GM12801 (cell line): ENCODE measurements at regions not wholly inside any gene's neighbourhood (a gene's known extent, or its start where the extent isn't known, plus 50 kb on each side); places are given as distances from the start of the nearest gene placed in this dataset.

Experiments
- CTCF ChIP-seq: IDR thresholded peaks from one replicate; pipeline ENCODE4 v1.5.1; 2011; ENCODE audit warnings: control low read depth; ENCODE audit not compliant: insufficient read length; ENCODE audit errors: extremely low read depth

GRCh38 chr14:106023411-106023810, 497.0 kb downstream of the TMEM121 start:
- no peak for TF ChIP-seq CTCF

- no peak for TF ChIP-seq CTCF
Observed at GRCh38 chr14:106024983-106025604, 498.7 kb downstream of the TMEM121 start.

- no peak for TF ChIP-seq CTCF
Observed at GRCh38 chr14:106026026-106026425, 499.6 kb downstream of the TMEM121 start.

GRCh38 chr14:106029959-106030358, 503.6 kb downstream of the TMEM121 start:
- TF ChIP-seq CTCF: no peak

GRCh38 chr14:106037380-106037779, 511.0 kb downstream of the TMEM121 start:
- no peak for TF ChIP-seq CTCF

GRCh38 chr14:106038263-106038662, 511.9 kb downstream of the TMEM121 start:
- TF ChIP-seq CTCF: no peak

- no peak for TF ChIP-seq CTCF
Observed at GRCh38 chr14:106039400-106039799, 513.0 kb downstream of the TMEM121 start.
